Endothelial cell of umbilical vein (primary cell): ENCODE measurements at regions not wholly inside any gene's neighbourhood (a gene's known extent, or its start where the extent isn't known, plus 50 kb on each side); places are given as distances from the start of the nearest gene placed in this dataset.

Source experiments
- BruUV-seq: library from RNA; stranded (reverse); fragments of 400-500 nt; replicated peaks from 2 replicates; lab custom pipeline; 2021; lab: Mats Ljungman, UMichigan
- CTCF ChIA-PET: fragments of 300-600, 350-600 bp; sonication (Branson Sonifier 250); formaldehyde crosslinking; loops from one replicate; lab custom pipeline; 2021; ENCODE audit warnings: antibody characterized with exemption, inconsistent platforms; lab: Charles Lee
- POLR2A ChIA-PET: fragments of 300-600, 350-600 bp; sonication (Branson Sonifier 250); formaldehyde crosslinking; loops from one replicate; lab custom pipeline; 2021; ENCODE audit warnings: antibody characterized with exemption, inconsistent platforms; lab: Charles Lee
- DNase-seq: peaks from one replicate; pipeline ENCODE4 v3.0.0-alpha.2; 2011; ENCODE audit warnings: low read depth, low spot score
- FAIRE-seq: peaks from 2 replicates; lab custom pipeline; 2011; peaks lifted over from hg19 to GRCh38; lab: Jason Lieb, UNC
- H2AFZ ChIP-seq: 2 replicates; pipeline ENCODE4 v1.6.0; 2012; ENCODE audit warnings: low read depth, low read length, control low read depth, inconsistent platforms
- H3K27ac ChIP-seq: 2 replicates; pipeline ENCODE4 v1.5.1; 2011; ENCODE audit warnings: low read depth, mild to moderate bottlenecking, control low read depth, low read length, moderate library complexity; ENCODE audit not compliant: insufficient read depth
- H3K27me3 ChIP-seq, 2 experiments: 2 replicates each; pipeline versions ENCODE4 v1.6.0 to v1.6.1; 2011; ENCODE audit warnings: low read length in 2 of 2, mixed read lengths in 1 of 2; ENCODE audit not compliant: control insufficient read depth in 2 of 2, insufficient read depth in 2 of 2
- H3K36me3 ChIP-seq, 2 experiments: 2 replicates in 1 of 2; 3 replicates in 1 of 2; pipeline ENCODE4 v1.5.1; 2011; ENCODE audit warnings: low read length in 2 of 2, mild to moderate bottlenecking in 1 of 2, moderate library complexity in 1 of 2; ENCODE audit not compliant: control insufficient read depth in 2 of 2, insufficient read depth in 2 of 2; ENCODE audit errors: extremely low read depth in 1 of 2
- H3K4me1 ChIP-seq: 3 replicates; pipeline ENCODE4 v1.5.1; 2011; ENCODE audit warnings: mild to moderate bottlenecking, low read length; ENCODE audit not compliant: control insufficient read depth, insufficient read depth; ENCODE audit errors: extremely low read depth
- H3K4me2 ChIP-seq: 2 replicates; pipeline ENCODE4 v1.6.1; 2011; ENCODE audit warnings: low read length, control low read depth, mixed read lengths; ENCODE audit not compliant: insufficient read depth
- H3K4me3 ChIP-seq, 3 experiments: fragments of 200-600 bp in 1 of 3; sonication (generic), shearing (Covaris generic) in 1 of 3; replicated peaks in 1 of 3; 2 replicates each; pipeline ENCODE4 v1.5.1; 2011 to 2016; ENCODE audit warnings: control low read depth in 3 of 3, low read length in 3 of 3, mild to moderate bottlenecking in 2 of 3, inconsistent platforms in 1 of 3, low read depth in 1 of 3, moderate library complexity in 1 of 3; ENCODE audit not compliant: insufficient read depth in 1 of 3
- H3K79me2 ChIP-seq: 2 replicates; pipeline ENCODE4 v1.6.0; 2012; ENCODE audit warnings: low read length, inconsistent platforms; ENCODE audit not compliant: control insufficient read depth, insufficient read depth
- H3K9ac ChIP-seq: replicated peaks from 2 replicates; pipeline ENCODE3; 2011; ENCODE audit warnings: low read length, control low read depth; ENCODE audit not compliant: insufficient read depth; ENCODE audit errors: extremely low read depth
- H3K9me1 ChIP-seq: replicated peaks from 3 replicates; pipeline ENCODE4 v1.6.0; 2011; ENCODE audit warnings: mild to moderate bottlenecking, low read length; ENCODE audit not compliant: control insufficient read depth, insufficient read depth; ENCODE audit errors: extremely low read depth
- H3K9me3 ChIP-seq: replicated peaks from 2 replicates; pipeline ENCODE4 v1.5.1; 2012; ENCODE audit warnings: low read length, inconsistent platforms; ENCODE audit not compliant: control insufficient read depth, insufficient read depth
- H4K20me1 ChIP-seq: replicated peaks from 2 replicates; pipeline ENCODE3; 2011; ENCODE audit warnings: mild to moderate bottlenecking, low read length; ENCODE audit not compliant: control insufficient read depth, insufficient read depth; ENCODE audit errors: extremely low read depth
- EZH2 ChIP-seq: IDR thresholded peaks from 2 replicates; pipeline ENCODE4 v1.6.1; 2012; ENCODE audit warnings: borderline replicate concordance, low read depth, mild to moderate bottlenecking, moderate library complexity, low read length, inconsistent platforms; ENCODE audit not compliant: severe bottlenecking
- FOS ChIP-seq: IDR thresholded peaks from 2 replicates; pipeline ENCODE4 v1.6.1; 2011; ENCODE audit warnings: mild to moderate bottlenecking, low read length, moderate library complexity, borderline replicate concordance; ENCODE audit not compliant: insufficient read depth
- GATA2 ChIP-seq: IDR thresholded peaks from 2 replicates; pipeline ENCODE4 v1.7.0; 2011; ENCODE audit warnings: low read depth, mild to moderate bottlenecking, moderate library complexity, mixed read lengths, low read length; ENCODE audit not compliant: insufficient read length, insufficient read depth
- JUN ChIP-seq: IDR thresholded peaks from 2 replicates; pipeline ENCODE4 v1.6.1; 2011; ENCODE audit warnings: borderline replicate concordance, low read depth; ENCODE audit not compliant: insufficient read length, insufficient read depth
- MAX ChIP-seq: IDR thresholded peaks from 2 replicates; pipeline ENCODE4 v1.6.1; 2011; ENCODE audit not compliant: insufficient read depth, insufficient read length
- MYC ChIP-seq: IDR thresholded peaks from one replicate; pipeline ENCODE4 v1.6.1; 2011; ENCODE audit warnings: mild to moderate bottlenecking, low read depth, low read length
- POLR2A ChIP-seq: IDR thresholded peaks from 2 replicates; pipeline ENCODE4 v1.6.1; 2012; ENCODE audit warnings: low read depth, mild to moderate bottlenecking, control low read depth, low read length
- POLR2AphosphoS5 ChIP-seq: IDR thresholded peaks from 2 replicates; pipeline ENCODE4 v1.6.1; 2012; ENCODE audit warnings: low read depth, mild to moderate bottlenecking, control low read depth, low read length, moderate library complexity; ENCODE audit not compliant: insufficient read depth
- dilution Hi-C: fragments of 300-500 bp; cut with MboI; formaldehyde crosslinking; loops from one replicate; pipeline ENCODE4 v1.15.0; 2019; ENCODE audit warnings: low sequenced_read_pairs; ENCODE audit not compliant: extremely low pct_ligation_motif_present
- intact Hi-C: fragments of 100-400 bp; cut with micrococcal nuclease; formaldehyde crosslinking; loops from one replicate; pipeline ENCODE4 v1.10.0; 2022
- TF ChIP-seq, protein P1 (sequence below), 2 donors: IDR thresholded peaks; 1 replicate in 1 of 2; 2 replicates in 1 of 2; pipeline ENCODE4 v1.5.1; 2011; ENCODE audit warnings: low read length in 2 of 2, mild to moderate bottlenecking in 2 of 2, moderate library complexity in 2 of 2, control low read depth in 1 of 2, inconsistent platforms in 1 of 2, low read depth in 1 of 2; ENCODE audit not compliant: insufficient read depth in 1 of 2; ENCODE audit errors: extremely low read depth in 1 of 2

DNA sequence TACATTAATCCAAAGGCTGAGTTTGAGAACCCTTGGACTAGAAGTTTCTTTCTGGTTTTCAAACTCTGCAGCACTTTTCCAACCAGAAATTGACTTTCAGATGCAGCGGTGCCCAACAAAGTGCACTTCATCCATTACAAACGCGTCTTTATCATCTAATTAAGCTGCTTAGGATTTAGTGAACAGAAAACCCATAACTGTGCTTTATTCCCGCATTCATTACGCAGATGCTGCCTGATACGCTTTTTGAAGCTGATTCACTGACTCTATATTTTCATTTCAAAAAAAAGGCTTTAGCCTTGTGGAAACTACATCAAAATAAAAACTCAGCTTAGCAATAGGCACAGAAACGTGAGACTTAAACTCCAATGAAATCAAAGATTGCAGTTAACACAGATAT, 69.8 kb upstream of the CTXND1 start:
- H3K9me1 ChIP-seq: no peaks in the 10 kb centered on the region
- no peaks in the 10 kb centered on the region for H3K79me2 ChIP-seq
- H3K9me3 ChIP-seq: no peaks in the 10 kb centered on the region
- DNase-seq: no peak
- H3K4me1 ChIP-seq: no peaks in the 10 kb centered on the region
- POLR2A ChIA-PET: no interaction called here
- no peak overlapping the region for H3K27ac ChIP-seq
- H2AFZ ChIP-seq: no peak overlapping the region
- no peak overlapping the region for H3K4me2 ChIP-seq
- BruUV-seq: no TSS peak
- dilution Hi-C loops: no loop called here
- intact Hi-C loops: no loop called here
- H3K9ac ChIP-seq: no peak overlapping the region
- CTCF ChIA-PET: interaction anchor here (1.6 kb wide), 1 partner anchor 12 kb away, joined by 5 read pairs; no protein-coding TSS in a partner anchor
- no peaks in the 10 kb centered on the region for H4K20me1 ChIP-seq
- H3K36me3 ChIP-seq: no peaks in the 10 kb centered on the region
- no peak overlapping the region for H3K4me3 ChIP-seq
- no peak for FAIRE-seq
- TF ChIP-seq POLR2AphosphoS5 (no peak), POLR2A (no peak), EZH2 (no peak), GATA2 (no peak), MAX (no peak), JUN (no peak), FOS (no peak), MYC (no peak)
- TF ChIP-seq, protein P1, sequence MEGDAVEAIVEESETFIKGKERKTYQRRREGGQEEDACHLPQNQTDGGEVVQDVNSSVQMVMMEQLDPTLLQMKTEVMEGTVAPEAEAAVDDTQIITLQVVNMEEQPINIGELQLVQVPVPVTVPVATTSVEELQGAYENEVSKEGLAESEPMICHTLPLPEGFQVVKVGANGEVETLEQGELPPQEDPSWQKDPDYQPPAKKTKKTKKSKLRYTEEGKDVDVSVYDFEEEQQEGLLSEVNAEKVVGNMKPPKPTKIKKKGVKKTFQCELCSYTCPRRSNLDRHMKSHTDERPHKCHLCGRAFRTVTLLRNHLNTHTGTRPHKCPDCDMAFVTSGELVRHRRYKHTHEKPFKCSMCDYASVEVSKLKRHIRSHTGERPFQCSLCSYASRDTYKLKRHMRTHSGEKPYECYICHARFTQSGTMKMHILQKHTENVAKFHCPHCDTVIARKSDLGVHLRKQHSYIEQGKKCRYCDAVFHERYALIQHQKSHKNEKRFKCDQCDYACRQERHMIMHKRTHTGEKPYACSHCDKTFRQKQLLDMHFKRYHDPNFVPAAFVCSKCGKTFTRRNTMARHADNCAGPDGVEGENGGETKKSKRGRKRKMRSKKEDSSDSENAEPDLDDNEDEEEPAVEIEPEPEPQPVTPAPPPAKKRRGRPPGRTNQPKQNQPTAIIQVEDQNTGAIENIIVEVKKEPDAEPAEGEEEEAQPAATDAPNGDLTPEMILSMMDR (IDR thresholded peaks at IDR 0.05; ENCODE audit: extremely low read depth in 1 of 2, insufficient read depth in 1 of 2, low read depth in 1 of 2, low read length in 2 of 2): no peak
- no peaks in the 10 kb centered on the region for H3K27me3 ChIP-seq
